ENCODE measurements at regions not wholly inside any gene's neighbourhood (a gene's known extent, or its start where the extent isn't known, plus 50 kb on each side); places are given as distances from the start of the nearest gene placed in this dataset.

- Mint-ChIP-seq H3K9me3 (peaks cover 11 to 17% of the 10 kb centered on the region in 2 donors), H3K36me3 (peaks cover 9% of the 10 kb centered on the region), H3K4me3 (no peak overlapping the region), H3K27me3 (ENCODE audit: low read depth in 2 of 2) (no peaks in the 10 kb centered on the region), H3K27ac (no peak overlapping the region), H3K4me1 (no peaks in the 10 kb centered on the region)
- H3K9me3 ChIP-seq (ENCODE audit: control insufficient read depth, insufficient read depth, low read length), result no peaks in the 10 kb centered on the region
- no peaks in the 10 kb centered on the region for H3K36me3 ChIP-seq (ENCODE audit: control insufficient read depth, insufficient read depth, low read length)
- DNase-seq (no peak), ATAC-seq (no peak)
- TF ChIP-seq CTCF (IDR thresholded peaks at IDR 0.05), result no peak
- 67% methylated on average over 1 of the region's 1 CpG for WGBS (ENCODE audit: insufficient coverage)
- H3K4me1 ChIP-seq (ENCODE audit: control insufficient read depth, insufficient read depth, low read length), result no peaks in the 10 kb centered on the region
- intact Hi-C loops (cut with micrococcal nuclease), result no loop called here
- no peaks in the 10 kb centered on the region for H3K27me3 ChIP-seq (ENCODE audit: control insufficient read depth, insufficient read depth, low read length)
- H3K27ac ChIP-seq (ENCODE audit: low read length), result no peak overlapping the region
- H3K4me3 ChIP-seq (ENCODE audit: low read length), result no peak overlapping the region
These were observed 426.2 kb downstream of the MTRR start for GRCh38 chr5:8295141-8295540.

- H3K4me3 Mint-ChIP-seq, result no peak overlapping the region
- no peaks in the 10 kb centered on the region for H3K4me1 ChIP-seq (ENCODE audit: control insufficient read depth, insufficient read depth, low read length)
- H3K4me3 ChIP-seq (ENCODE audit: low read length), result no peak overlapping the region
- 50% methylated on average over 1 of the region's 1 CpG for WGBS (ENCODE audit: insufficient coverage)
- H3K27ac ChIP-seq (ENCODE audit: low read length), result no peak overlapping the region
- no peaks in the 10 kb centered on the region for H3K27me3 Mint-ChIP-seq (ENCODE audit: low read depth in 2 of 2)
- DNase-seq, result no peak
- H3K36me3 Mint-ChIP-seq, result peaks cover 7% of the 10 kb centered on the region
- intact Hi-C loops (cut with micrococcal nuclease), result no loop called here
- no peaks in the 10 kb centered on the region for H3K27me3 ChIP-seq (ENCODE audit: control insufficient read depth, insufficient read depth, low read length)
- TF ChIP-seq CTCF (IDR thresholded peaks at IDR 0.05), result no peak
- H3K36me3 ChIP-seq (ENCODE audit: control insufficient read depth, insufficient read depth, low read length), result no peaks in the 10 kb centered on the region
- ATAC-seq, result no peak
- H3K27ac Mint-ChIP-seq, result no peak overlapping the region
- H3K4me1 Mint-ChIP-seq, result no peaks in the 10 kb centered on the region
- no peaks in the 10 kb centered on the region for H3K9me3 ChIP-seq (ENCODE audit: control insufficient read depth, insufficient read depth, low read length)
- H3K9me3 Mint-ChIP-seq, result peaks cover 18% of the 10 kb centered on the region in 2 donors
These were observed 430.8 kb downstream of the MTRR start for GRCh38 chr5:8299716-8300115.

- Histone ChIP-seq H3K27me3 (ENCODE audit: control insufficient read depth, insufficient read depth, low read length) (no peaks in the 10 kb centered on the region), H3K9me3 (ENCODE audit: control insufficient read depth, insufficient read depth, low read length) (peaks cover 21% of the 10 kb centered on the region), H3K4me3 (ENCODE audit: low read length) (no peak overlapping the region), H3K4me1 (ENCODE audit: control insufficient read depth, insufficient read depth, low read length) (no peaks in the 10 kb centered on the region), H3K36me3 (ENCODE audit: control insufficient read depth, insufficient read depth, low read length) (no peaks in the 10 kb centered on the region), H3K27ac (ENCODE audit: low read length) (no peak overlapping the region)
- H3K4me3 Mint-ChIP-seq, result no peak overlapping the region
- TF ChIP-seq CTCF (IDR thresholded peaks at IDR 0.05), result no peak
- no peaks in the 10 kb centered on the region for H3K27me3 Mint-ChIP-seq (ENCODE audit: low read depth in 2 of 2)
- H3K4me1 Mint-ChIP-seq, result no peaks in the 10 kb centered on the region
- peaks cover 5% of the 10 kb centered on the region for H3K36me3 Mint-ChIP-seq
- H3K9me3 Mint-ChIP-seq, result peaks cover 16 to 17% of the 10 kb centered on the region in 2 donors
- ATAC-seq, result no peak
- intact Hi-C loops (cut with micrococcal nuclease), result no loop called here
- DNase-seq, result no peak
- WGBS (ENCODE audit: insufficient coverage), result 100% methylated on average over 1 of the region's 2 CpGs
- no peak overlapping the region for H3K27ac Mint-ChIP-seq
These were observed 435.4 kb downstream of the MTRR start for GRCh38 chr5:8304341-8304740.

GRCh38 chr5:8306288-8306896, 437.4 kb downstream of the MTRR start:
- intact Hi-C loops (cut with micrococcal nuclease), result no loop called here
- Mint-ChIP-seq H3K27ac (no peak overlapping the region), H3K4me1 (no peaks in the 10 kb centered on the region), H3K9me3 (peaks cover 17 to 27% of the 10 kb centered on the region in 2 donors), H3K36me3 (peaks cover 5% of the 10 kb centered on the region), H3K27me3 (ENCODE audit: low read depth in 2 of 2) (no peaks in the 10 kb centered on the region), H3K4me3 (no peak overlapping the region)
- no peak for TF ChIP-seq CTCF (IDR thresholded peaks at IDR 0.05)
- H3K4me3 ChIP-seq (ENCODE audit: low read length), result no peak overlapping the region
- no peak for DNase-seq
- no peaks in the 10 kb centered on the region for H3K36me3 ChIP-seq (ENCODE audit: control insufficient read depth, insufficient read depth, low read length)
- WGBS (ENCODE audit: insufficient coverage), result 84% methylated on average over 5 of the region's 5 CpGs
- H3K27me3 ChIP-seq (ENCODE audit: control insufficient read depth, insufficient read depth, low read length), result no peaks in the 10 kb centered on the region
- ATAC-seq, result no peak
- H3K27ac ChIP-seq (ENCODE audit: low read length), result no peak overlapping the region
- H3K4me1 ChIP-seq (ENCODE audit: control insufficient read depth, insufficient read depth, low read length), result no peaks in the 10 kb centered on the region
- peaks cover 21% of the 10 kb centered on the region for H3K9me3 ChIP-seq (ENCODE audit: control insufficient read depth, insufficient read depth, low read length)

All from natural killer cell (primary cell).